ENCODE measurements at regions not wholly inside any gene's neighbourhood (a gene's known extent, or its start where the extent isn't known, plus 50 kb on each side); places are given as distances from the start of the nearest gene placed in this dataset.

DNA sequence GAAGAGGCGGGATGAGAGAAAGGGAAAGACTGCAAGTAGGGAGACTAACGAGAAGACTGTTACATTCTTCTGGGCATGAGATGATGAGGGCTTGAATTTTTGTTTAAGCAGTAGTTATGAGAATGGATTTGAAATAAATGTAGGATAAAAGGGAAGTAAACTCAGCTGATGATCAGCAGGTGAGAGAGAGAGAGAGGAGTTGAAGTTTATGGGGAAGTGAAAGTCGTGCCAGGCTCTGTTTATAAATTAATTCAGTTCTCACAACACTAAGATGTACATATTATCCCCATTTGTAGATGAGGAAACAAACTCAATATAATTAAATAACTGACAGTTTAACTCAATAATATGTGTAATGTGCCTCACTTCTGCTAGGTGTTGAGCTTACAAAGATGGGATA lies 170.0 kb upstream of the RMST start:
- POLR2A ChIA-PET, result no interaction called here
- TF ChIP-seq, protein P1, sequence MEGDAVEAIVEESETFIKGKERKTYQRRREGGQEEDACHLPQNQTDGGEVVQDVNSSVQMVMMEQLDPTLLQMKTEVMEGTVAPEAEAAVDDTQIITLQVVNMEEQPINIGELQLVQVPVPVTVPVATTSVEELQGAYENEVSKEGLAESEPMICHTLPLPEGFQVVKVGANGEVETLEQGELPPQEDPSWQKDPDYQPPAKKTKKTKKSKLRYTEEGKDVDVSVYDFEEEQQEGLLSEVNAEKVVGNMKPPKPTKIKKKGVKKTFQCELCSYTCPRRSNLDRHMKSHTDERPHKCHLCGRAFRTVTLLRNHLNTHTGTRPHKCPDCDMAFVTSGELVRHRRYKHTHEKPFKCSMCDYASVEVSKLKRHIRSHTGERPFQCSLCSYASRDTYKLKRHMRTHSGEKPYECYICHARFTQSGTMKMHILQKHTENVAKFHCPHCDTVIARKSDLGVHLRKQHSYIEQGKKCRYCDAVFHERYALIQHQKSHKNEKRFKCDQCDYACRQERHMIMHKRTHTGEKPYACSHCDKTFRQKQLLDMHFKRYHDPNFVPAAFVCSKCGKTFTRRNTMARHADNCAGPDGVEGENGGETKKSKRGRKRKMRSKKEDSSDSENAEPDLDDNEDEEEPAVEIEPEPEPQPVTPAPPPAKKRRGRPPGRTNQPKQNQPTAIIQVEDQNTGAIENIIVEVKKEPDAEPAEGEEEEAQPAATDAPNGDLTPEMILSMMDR (IDR thresholded peaks at IDR 0.05), result no peak
- CTCF ChIA-PET, result interaction anchor here (1.9 kb wide), 1 partner anchor 17 kb away, joined by 4 read pairs; no protein-coding TSS in a partner anchor
- H3K4me3 ChIP-seq (ENCODE audit: control extremely low read depth in 1 of 5, extremely low read depth in 1 of 5, insufficient read depth in 1 of 5, low read depth in 2 of 5, low read length in 4 of 5), result no peak overlapping the region
- H3K4me2 ChIP-seq (replicated peaks; ENCODE audit: low read depth, low read length, poor library complexity, severe bottlenecking), result peak overlapping the region; percentile 41
- H3K36me3 ChIP-seq (replicated peaks in 1 of 2; ENCODE audit: control extremely low read depth in 1 of 2, control insufficient read depth in 1 of 2, extremely low read depth in 1 of 2, insufficient read depth in 2 of 2, low read length in 1 of 2), result no peaks in the 10 kb centered on the region
- H4K20me1 ChIP-seq (ENCODE audit: control insufficient read depth, insufficient read depth, low read length, poor library complexity, severe bottlenecking), result no peaks in the 10 kb centered on the region
- peaks cover 2% of the 10 kb centered on the region for H3K27me3 Mint-ChIP-seq
- peaks cover 22 to 26% of the 10 kb centered on the region in 2 donors for H3K4me1 ChIP-seq (ENCODE audit: control insufficient read depth in 2 of 2, insufficient read depth in 2 of 2, low read length in 2 of 2)
- 93% methylated on average over 2 of the region's 3 CpGs for WGBS (ENCODE audit: insufficient coverage)
- peaks cover 7 to 12% (median 7%) of the 10 kb centered on the region in 3 donors for H3K9me3 ChIP-seq (ENCODE audit: control extremely low read depth in 1 of 3, control insufficient read depth in 2 of 3, insufficient read depth in 1 of 3, low read length in 2 of 3)
- intact Hi-C loops (cut with micrococcal nuclease), result loop anchor here (1.0 kb wide), 1 partner anchor 16 kb away; no protein-coding TSS in a partner anchor
- peak overlapping the region; percentile 29 to 46 for H3K27ac ChIP-seq (ENCODE audit: low read length in 2 of 2)
- no peaks in the 10 kb centered on the region for H3K79me2 ChIP-seq (ENCODE audit: control insufficient read depth, insufficient read depth, low read length)
- peaks cover 9% of the 10 kb centered on the region for H3K9me3 Mint-ChIP-seq (ENCODE audit: insufficient read depth)
- H3K4me3 Mint-ChIP-seq, result peak overlapping the region; percentile 8
- peaks cover 28% of the 10 kb centered on the region for H3K4me1 Mint-ChIP-seq
- H3K27me3 ChIP-seq (replicated peaks in 1 of 4; ENCODE audit: control extremely low read depth in 1 of 4, control insufficient read depth in 3 of 4, insufficient read depth in 4 of 4, low read length in 3 of 4), result no peaks in the 10 kb centered on the region
- peak overlapping the region; percentile 69 for H3K27ac Mint-ChIP-seq
- no peak overlapping the region for H3K9ac ChIP-seq (ENCODE audit: low read length)
- H2AFZ ChIP-seq (ENCODE audit: insufficient read depth, low read depth, low read length, poor library complexity, severe bottlenecking), result no peak overlapping the region
- DNase-seq, result peak; percentile 77
- peak; percentile 78 for ATAC-seq (ENCODE audit: low read depth)

DNA sequence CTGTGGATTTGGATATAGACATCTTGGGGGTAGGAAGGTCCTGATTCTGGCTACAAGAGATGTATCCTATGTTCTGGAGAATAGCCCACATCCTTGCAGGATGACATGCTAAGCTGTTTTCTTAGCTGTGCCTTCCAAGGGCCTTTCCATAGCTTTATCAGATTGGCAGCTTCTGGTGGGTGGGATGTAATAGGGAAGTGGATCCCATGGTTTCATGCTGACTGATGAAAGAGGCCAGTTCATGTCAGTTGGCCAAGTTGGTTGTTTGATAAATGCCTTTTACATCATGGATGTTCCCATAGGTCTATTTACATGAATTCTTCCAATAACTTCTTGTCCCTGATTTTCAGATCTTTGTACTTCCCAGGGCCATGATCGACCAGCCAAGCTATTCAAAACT lies 169.1 kb upstream of the RMST start:
- Mint-ChIP-seq H3K27ac (peak overlapping the region; percentile 79), H3K27me3 (peaks cover 7% of the 10 kb centered on the region), H3K4me1 (peaks cover 28% of the 10 kb centered on the region), H3K9me3 (ENCODE audit: insufficient read depth) (peaks cover 10% of the 10 kb centered on the region), H3K4me3 (no peak overlapping the region)
- TF ChIP-seq EZH2 (IDR thresholded peaks at IDR 0.05; ENCODE audit: borderline replicate concordance, insufficient read depth, low read depth, low read length, poor library complexity, severe bottlenecking), result no peak
- TF ChIP-seq, protein P1 (IDR thresholded peaks at IDR 0.05), result no peak
- no peak for ATAC-seq (ENCODE audit: low read depth)
- H3K4me3 ChIP-seq (ENCODE audit: control extremely low read depth in 1 of 5, extremely low read depth in 1 of 5, insufficient read depth in 1 of 5, low read depth in 2 of 5, low read length in 4 of 5), result no peak overlapping the region
- 100% methylated on average over 1 of the region's 1 CpG for WGBS (ENCODE audit: insufficient coverage)
- DNase-seq, result no peak
- intact Hi-C loops (cut with micrococcal nuclease), result no loop called here
- H3K4me2 ChIP-seq (replicated peaks; ENCODE audit: low read depth, low read length, poor library complexity, severe bottlenecking), result peak overlapping the region; percentile 41
- H3K9ac ChIP-seq (ENCODE audit: low read length), result no peak overlapping the region
- no peaks in the 10 kb centered on the region for H3K79me2 ChIP-seq (ENCODE audit: control insufficient read depth, insufficient read depth, low read length)
- peaks cover 7 to 12% (median 7%) of the 10 kb centered on the region in 3 donors for H3K9me3 ChIP-seq (ENCODE audit: control extremely low read depth in 1 of 3, control insufficient read depth in 2 of 3, insufficient read depth in 1 of 3, low read length in 2 of 3)
- no peaks in the 10 kb centered on the region for H4K20me1 ChIP-seq (ENCODE audit: control insufficient read depth, insufficient read depth, low read length, poor library complexity, severe bottlenecking)
- H3K27me3 ChIP-seq (replicated peaks in 1 of 4; ENCODE audit: control extremely low read depth in 1 of 4, control insufficient read depth in 3 of 4, insufficient read depth in 4 of 4, low read length in 3 of 4), result no peaks in the 10 kb centered on the region
- CTCF ChIA-PET, result interaction anchor here (1.9 kb wide), 1 partner anchor 16 kb away, joined by 4 read pairs; no protein-coding TSS in a partner anchor
- H3K4me1 ChIP-seq (ENCODE audit: control insufficient read depth in 2 of 2, insufficient read depth in 2 of 2, low read length in 2 of 2), result peaks cover 22 to 26% of the 10 kb centered on the region in 2 donors
- no peak overlapping the region for H2AFZ ChIP-seq (ENCODE audit: insufficient read depth, low read depth, low read length, poor library complexity, severe bottlenecking)
- H3K36me3 ChIP-seq (replicated peaks in 1 of 2; ENCODE audit: control extremely low read depth in 1 of 2, control insufficient read depth in 1 of 2, extremely low read depth in 1 of 2, insufficient read depth in 2 of 2, low read length in 1 of 2), result no peaks in the 10 kb centered on the region
- no peak overlapping the region for H3K27ac ChIP-seq (ENCODE audit: low read length in 2 of 2)
- POLR2A ChIA-PET, result no interaction called here

Data from B cell (primary cell).